ENCODE measurements at regions not wholly inside any gene's neighbourhood (a gene's known extent, or its start where the extent isn't known, plus 50 kb on each side); places are given as distances from the start of the nearest gene placed in this dataset.

- DNase-seq (ENCODE audit: low read depth in 1 of 2, low spot score in 2 of 2) (no peak), FAIRE-seq (no peak)
- WGBS, 2 experiments (ENCODE audit: extremely low coverage in 1 of 2, insufficient coverage in 1 of 2, insufficient read length in 1 of 2, insufficient replicate concordance in 2 of 2, low coverage in 1 of 2, low lambda C conversion rate in 2 of 2, missing lambda C conversion rate in 1 of 2) = 100% methylated on average over 2 of the region's 2 CpGs; no CpG with 5 or more reads in 1 of the 2 experiments
- no peak overlapping the region for H4K91ac ChIP-seq (replicated peaks; ENCODE audit: insufficient read length, low read length)
- no peak overlapping the region for H2BK15ac ChIP-seq (ENCODE audit: low read length)
- no peaks in the 10 kb centered on the region for H3K79me1 ChIP-seq (ENCODE audit: low read depth, low read length)
- no peaks in the 10 kb centered on the region for H3K36me3 ChIP-seq (ENCODE audit: control insufficient read depth in 2 of 4, insufficient read depth in 4 of 4, low read length in 3 of 4)
- H3K4ac ChIP-seq (replicated peaks; ENCODE audit: insufficient read length, low read depth, low read length) = no peak overlapping the region
- H3K56ac ChIP-seq (replicated peaks; ENCODE audit: insufficient read length, low read depth, low read length) = no peak overlapping the region
- H3K18ac ChIP-seq (ENCODE audit: extremely low read depth, low read length) = no peak overlapping the region
- H3K9me3 ChIP-seq (ENCODE audit: insufficient read depth in 2 of 2, low read depth in 1 of 2, low read length in 1 of 2) = no peaks in the 10 kb centered on the region
- H3K4me1 ChIP-seq (replicated peaks in 1 of 4; ENCODE audit: control insufficient read depth in 3 of 4, insufficient read depth in 4 of 4, low read length in 3 of 4) = peaks cover 0 to 10% (median 3%) of the 10 kb centered on the region in 4 experiments; a peak in 2 of 7 replicates
- no peak overlapping the region for H2BK20ac ChIP-seq (ENCODE audit: low read length)
- no peak overlapping the region for H2AK5ac ChIP-seq (ENCODE audit: low read depth, low read length)
- H3K79me2 ChIP-seq (ENCODE audit: control insufficient read depth in 1 of 2, insufficient read depth in 2 of 2, low read length in 2 of 2) = no peaks in the 10 kb centered on the region
- no peak overlapping the region for H2AFZ ChIP-seq (ENCODE audit: low read length)
- H4K5ac ChIP-seq (ENCODE audit: insufficient read length, low read depth, low read length) = no peak overlapping the region
- H4K8ac ChIP-seq (ENCODE audit: extremely low read depth, insufficient read depth, low read length) = no peak overlapping the region
- H3K27me3 ChIP-seq (replicated peaks in 1 of 4; ENCODE audit: control insufficient read depth in 3 of 4, extremely low read depth in 1 of 4, insufficient read depth in 3 of 4, low read length in 3 of 4) = no peaks in the 10 kb centered on the region
- no peak overlapping the region for H3K23ac ChIP-seq (ENCODE audit: insufficient read length)
- no peak overlapping the region for H2BK120ac ChIP-seq (replicated peaks; ENCODE audit: low read depth, low read length)
- no peak overlapping the region for H3K4me2 ChIP-seq (ENCODE audit: insufficient read depth in 1 of 2, low read depth in 2 of 2, low read length in 2 of 2)
- no peaks in the 10 kb centered on the region; the same call in 1 of the 2 replicates for H3K23me2 ChIP-seq (ENCODE audit: low read depth, low read length)
- H3K4me3 ChIP-seq (ENCODE audit: extremely low read depth in 1 of 4, insufficient read depth in 2 of 4, low read depth in 3 of 4, low read length in 4 of 4) = no peak overlapping the region
- POLR2A ChIA-PET (ENCODE audit: partially characterized antibody) = no interaction called here
- no peak overlapping the region for H3K27ac ChIP-seq (ENCODE audit: low read depth, low read length)
- H2BK5ac ChIP-seq (ENCODE audit: low read depth, low read length) = no peak overlapping the region
- no peaks in the 10 kb centered on the region for H4K20me1 ChIP-seq (replicated peaks in 1 of 2; ENCODE audit: control insufficient read depth in 1 of 2, insufficient read depth in 2 of 2, low read length in 2 of 2)
- no peak overlapping the region for H3K14ac ChIP-seq (ENCODE audit: insufficient read length)
- CTCF ChIA-PET (ENCODE audit: partially characterized antibody) = interaction anchor here (0.6 to 3.0 kb wide), 14 partner anchors 8 to 592 kb away, joined by 3 to 12 read pairs (median 4); no protein-coding TSS in a partner anchor
- TF ChIP-seq RAD21 (IDR thresholded peaks at IDR 0.05 in 1 of 2, conservative IDR thresholded peaks at IDR 0.05 in 1 of 2; ENCODE audit: low read depth in 2 of 2, low read length in 2 of 2) = peak; percentile 30 to 45; a peak in 3 of 4 replicates
- TF ChIP-seq CTCF (IDR thresholded peaks at IDR 0.05; ENCODE audit: control extremely low read depth in 1 of 3, insufficient read depth in 1 of 3, low read depth in 1 of 3, low read length in 3 of 3) = peak; percentile 7 to 64 (median 43)
- TF ChIP-seq FOSL1 (IDR thresholded peaks at IDR 0.05; ENCODE audit: insufficient read depth, low read depth, low read length) = no peak
- H3K9ac ChIP-seq (replicated peaks in 1 of 4; ENCODE audit: extremely low read depth in 1 of 4, low read depth in 3 of 4, low read length in 3 of 4) = no peak overlapping the region
- no peak overlapping the region for H2BK12ac ChIP-seq (ENCODE audit: low read depth, low read length)
Measured at GRCh38 chr6:119720160-119720559, 370.6 kb upstream of the MAN1A1 start.
